ENCODE measurements at regions not wholly inside any gene's neighbourhood (a gene's known extent, or its start where the extent isn't known, plus 50 kb on each side); places are given as distances from the start of the nearest gene placed in this dataset.
"Not testable (repeated sequence)": the region's sequence is repeated elsewhere in the genome, so short reads cannot be mapped to it uniquely, and the experiment has no call there.

DNA sequence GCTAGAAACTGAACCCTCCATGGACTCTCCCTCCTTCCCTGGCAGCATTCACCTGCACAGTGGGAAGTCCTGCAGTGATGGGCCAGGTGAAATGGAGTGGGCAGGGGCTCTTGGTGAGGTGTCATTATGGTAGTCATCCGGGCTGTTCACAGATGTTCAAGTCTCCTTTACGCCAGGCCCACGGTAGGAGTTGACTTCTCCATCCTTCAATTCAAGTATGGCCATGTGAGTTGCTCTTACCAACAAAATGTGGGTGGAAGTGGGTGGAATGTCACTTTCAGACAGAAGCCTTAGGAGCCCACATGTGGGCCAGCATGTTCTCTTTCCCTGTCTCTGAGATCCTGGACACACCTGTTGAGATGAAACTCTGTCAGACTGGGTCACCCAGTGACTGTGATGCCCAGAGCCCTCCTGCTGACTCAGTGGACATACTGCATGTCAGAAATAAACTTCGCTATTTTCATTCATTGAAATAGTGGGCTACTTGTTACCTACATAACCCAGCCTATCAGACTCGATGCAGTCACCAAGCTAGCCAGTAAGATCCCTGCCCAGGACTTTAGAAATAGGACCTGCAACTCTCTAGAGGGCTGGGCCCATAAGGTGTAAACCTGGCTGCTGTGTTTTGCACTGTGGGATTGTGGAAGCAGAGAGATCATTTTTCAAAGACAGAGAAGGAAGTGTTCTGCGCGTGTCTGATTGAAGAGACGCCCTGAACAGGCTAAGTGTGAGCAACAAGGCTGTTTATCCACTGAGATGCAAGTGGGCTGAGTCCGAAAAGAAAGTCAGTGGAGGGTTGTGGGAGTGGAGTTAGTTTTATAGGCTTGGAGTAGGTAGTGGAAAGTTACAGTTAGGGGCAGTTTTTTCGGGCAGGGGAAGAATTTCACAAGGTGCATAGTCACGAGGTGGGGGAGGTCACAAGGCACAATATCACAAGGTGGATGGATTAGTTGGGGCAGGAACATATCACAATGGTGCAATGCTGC lies 174.4 kb downstream of the TRIM43 start:
- H3K27ac ChIP-seq (ENCODE audit: low read depth, low read length, poor library complexity, severe bottlenecking); H2AFZ ChIP-seq (ENCODE audit: low read length); CTCF ChIA-PET (ENCODE audit: unreplicated experiment); H3K4me2 ChIP-seq (ENCODE audit: low read length); H3K4me1 ChIP-seq (ENCODE audit: insufficient read depth, low read length, poor library complexity, severe bottlenecking); H3K9me2 ChIP-seq (ENCODE audit: insufficient read depth, low read length); intact Hi-C loops (cut with micrococcal nuclease; ENCODE audit: unreplicated experiment); H3K36me3 ChIP-seq (ENCODE audit: insufficient read depth, low read length); POLR2A ChIA-PET; H3K4me3 ChIP-seq (ENCODE audit: low read depth, low read length, poor library complexity, severe bottlenecking); H3K9me3 ChIP-seq (ENCODE audit: low read length); H4K20me1 ChIP-seq (ENCODE audit: insufficient read depth, low read length); BruUV-seq (replicated peaks); H3K79me2 ChIP-seq (ENCODE audit: insufficient read depth, low read depth, low read length); DNase-seq (ENCODE audit: low spot score): not testable (repeated sequence)

DNA sequence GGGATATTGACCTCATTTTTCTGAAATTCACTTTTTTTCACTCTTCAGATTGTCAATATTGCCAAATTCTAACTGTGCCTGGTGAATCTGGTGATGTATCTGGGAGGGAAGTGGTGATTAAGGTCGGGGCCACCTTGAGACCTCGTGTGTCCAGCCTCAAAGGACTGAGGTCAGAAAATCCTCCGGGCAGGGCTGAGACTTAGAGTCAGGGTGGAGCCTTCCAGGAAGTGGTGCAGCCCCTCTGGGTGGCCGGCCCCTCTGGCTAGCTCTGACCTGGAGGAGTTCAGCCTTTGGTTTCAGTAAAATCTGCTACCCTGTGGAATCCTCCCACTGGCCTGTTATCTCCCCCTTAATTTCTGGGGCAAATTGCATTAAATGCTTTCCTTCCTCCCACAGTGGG lies 175.7 kb downstream of the TRIM43 start:
- BruUV-seq (replicated peaks); H3K4me1 ChIP-seq (ENCODE audit: insufficient read depth, low read length, poor library complexity, severe bottlenecking); H3K79me2 ChIP-seq (ENCODE audit: insufficient read depth, low read depth, low read length); H3K4me3 ChIP-seq (ENCODE audit: low read depth, low read length, poor library complexity, severe bottlenecking); intact Hi-C loops (cut with micrococcal nuclease; ENCODE audit: unreplicated experiment); CTCF ChIA-PET (ENCODE audit: unreplicated experiment); DNase-seq (ENCODE audit: low spot score); H3K9me3 ChIP-seq (ENCODE audit: low read length); H3K4me2 ChIP-seq (ENCODE audit: low read length); H3K27ac ChIP-seq (ENCODE audit: low read depth, low read length, poor library complexity, severe bottlenecking); H3K9me2 ChIP-seq (ENCODE audit: insufficient read depth, low read length); H4K20me1 ChIP-seq (ENCODE audit: insufficient read depth, low read length); H3K36me3 ChIP-seq (ENCODE audit: insufficient read depth, low read length); POLR2A ChIA-PET; H2AFZ ChIP-seq (ENCODE audit: low read length): not testable (repeated sequence)

DNA sequence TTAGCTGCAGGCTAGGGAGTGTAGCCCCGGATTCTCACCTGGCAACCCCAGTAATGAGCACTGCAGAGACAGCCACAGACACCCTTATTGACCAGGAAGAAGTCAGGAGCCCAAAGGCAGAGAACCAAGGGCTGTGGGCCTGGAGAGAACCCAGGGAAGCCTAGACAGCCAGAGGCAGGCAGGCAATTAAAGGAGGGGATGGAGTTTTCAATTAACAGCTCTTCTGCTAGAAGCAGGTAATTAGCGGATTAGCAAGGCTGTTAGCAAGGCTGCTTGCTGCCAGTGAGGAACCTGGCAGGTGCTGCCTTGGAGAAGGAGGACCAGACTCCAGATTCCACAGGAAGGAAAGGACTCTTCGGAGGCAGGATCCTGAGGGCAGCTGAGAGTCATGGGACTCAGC lies 176.1 kb downstream of the TRIM43 start:
- H3K27ac ChIP-seq (ENCODE audit: low read depth, low read length, poor library complexity, severe bottlenecking); H3K4me2 ChIP-seq (ENCODE audit: low read length); H3K9me2 ChIP-seq (ENCODE audit: insufficient read depth, low read length); H3K36me3 ChIP-seq (ENCODE audit: insufficient read depth, low read length); POLR2A ChIA-PET; H3K4me3 ChIP-seq (ENCODE audit: low read depth, low read length, poor library complexity, severe bottlenecking); H3K79me2 ChIP-seq (ENCODE audit: insufficient read depth, low read depth, low read length); intact Hi-C loops (cut with micrococcal nuclease; ENCODE audit: unreplicated experiment); H3K9me3 ChIP-seq (ENCODE audit: low read length); BruUV-seq (replicated peaks); CTCF ChIA-PET (ENCODE audit: unreplicated experiment); H2AFZ ChIP-seq (ENCODE audit: low read length); DNase-seq (ENCODE audit: low spot score); H4K20me1 ChIP-seq (ENCODE audit: insufficient read depth, low read length); H3K4me1 ChIP-seq (ENCODE audit: insufficient read depth, low read length, poor library complexity, severe bottlenecking): not testable (repeated sequence)

DNA sequence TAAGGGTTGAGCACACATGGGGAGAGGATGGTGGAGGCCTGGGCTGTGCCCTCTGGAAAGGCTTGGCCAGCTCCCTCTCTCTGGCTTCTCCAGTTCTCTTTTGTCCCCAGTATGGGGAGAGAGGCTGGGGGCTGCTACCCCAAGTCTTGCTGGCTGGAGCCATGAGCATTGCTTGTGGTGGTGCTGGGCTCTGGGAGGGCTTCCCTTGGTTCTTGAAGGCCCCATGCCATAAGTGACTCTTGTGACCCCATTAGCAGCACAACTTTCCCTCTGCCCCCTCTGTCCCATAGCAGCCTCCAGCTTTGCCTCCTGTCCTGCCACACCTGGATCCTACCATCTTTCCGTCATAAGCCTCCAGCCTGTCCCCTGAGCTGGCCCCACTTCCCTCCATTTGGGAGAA lies 177.5 kb downstream of the TRIM43 start:
- H3K4me2 ChIP-seq (ENCODE audit: low read length); H3K4me1 ChIP-seq (ENCODE audit: insufficient read depth, low read length, poor library complexity, severe bottlenecking); H3K79me2 ChIP-seq (ENCODE audit: insufficient read depth, low read depth, low read length); POLR2A ChIA-PET; H3K9me2 ChIP-seq (ENCODE audit: insufficient read depth, low read length); intact Hi-C loops (cut with micrococcal nuclease; ENCODE audit: unreplicated experiment); H3K4me3 ChIP-seq (ENCODE audit: low read depth, low read length, poor library complexity, severe bottlenecking); BruUV-seq (replicated peaks); H4K20me1 ChIP-seq (ENCODE audit: insufficient read depth, low read length); H3K27ac ChIP-seq (ENCODE audit: low read depth, low read length, poor library complexity, severe bottlenecking); H3K9me3 ChIP-seq (ENCODE audit: low read length); DNase-seq (ENCODE audit: low spot score); H2AFZ ChIP-seq (ENCODE audit: low read length); CTCF ChIA-PET (ENCODE audit: unreplicated experiment); H3K36me3 ChIP-seq (ENCODE audit: insufficient read depth, low read length): not testable (repeated sequence)

DNA sequence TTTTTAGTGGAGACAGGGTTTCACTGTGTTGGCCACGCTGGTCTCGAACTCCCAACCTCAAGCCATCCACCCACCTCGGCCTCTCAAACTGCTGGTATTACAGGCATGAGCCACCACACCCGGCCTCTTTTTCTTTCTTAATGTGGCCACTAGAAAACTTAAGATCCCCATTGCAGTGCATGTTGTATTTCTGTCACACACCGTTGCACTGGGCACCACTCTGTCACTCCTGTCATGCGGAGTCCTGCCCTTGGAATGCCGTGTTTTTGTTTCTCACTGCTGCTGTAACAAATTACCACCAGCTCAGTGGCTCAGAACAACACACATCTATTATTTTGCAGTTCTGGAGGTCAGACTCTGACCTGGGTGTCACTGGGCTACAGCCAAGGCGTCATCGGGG lies 178.9 kb downstream of the TRIM43 start:
- H3K27ac ChIP-seq (ENCODE audit: low read depth, low read length, poor library complexity, severe bottlenecking); H3K9me2 ChIP-seq (ENCODE audit: insufficient read depth, low read length); H3K4me3 ChIP-seq (ENCODE audit: low read depth, low read length, poor library complexity, severe bottlenecking); H2AFZ ChIP-seq (ENCODE audit: low read length); BruUV-seq (replicated peaks); CTCF ChIA-PET (ENCODE audit: unreplicated experiment); intact Hi-C loops (cut with micrococcal nuclease; ENCODE audit: unreplicated experiment); H3K36me3 ChIP-seq (ENCODE audit: insufficient read depth, low read length); H3K9me3 ChIP-seq (ENCODE audit: low read length); POLR2A ChIA-PET; DNase-seq (ENCODE audit: low spot score); H3K4me2 ChIP-seq (ENCODE audit: low read length); H4K20me1 ChIP-seq (ENCODE audit: insufficient read depth, low read length); H3K4me1 ChIP-seq (ENCODE audit: insufficient read depth, low read length, poor library complexity, severe bottlenecking); H3K79me2 ChIP-seq (ENCODE audit: insufficient read depth, low read depth, low read length): not testable (repeated sequence)

DNA sequence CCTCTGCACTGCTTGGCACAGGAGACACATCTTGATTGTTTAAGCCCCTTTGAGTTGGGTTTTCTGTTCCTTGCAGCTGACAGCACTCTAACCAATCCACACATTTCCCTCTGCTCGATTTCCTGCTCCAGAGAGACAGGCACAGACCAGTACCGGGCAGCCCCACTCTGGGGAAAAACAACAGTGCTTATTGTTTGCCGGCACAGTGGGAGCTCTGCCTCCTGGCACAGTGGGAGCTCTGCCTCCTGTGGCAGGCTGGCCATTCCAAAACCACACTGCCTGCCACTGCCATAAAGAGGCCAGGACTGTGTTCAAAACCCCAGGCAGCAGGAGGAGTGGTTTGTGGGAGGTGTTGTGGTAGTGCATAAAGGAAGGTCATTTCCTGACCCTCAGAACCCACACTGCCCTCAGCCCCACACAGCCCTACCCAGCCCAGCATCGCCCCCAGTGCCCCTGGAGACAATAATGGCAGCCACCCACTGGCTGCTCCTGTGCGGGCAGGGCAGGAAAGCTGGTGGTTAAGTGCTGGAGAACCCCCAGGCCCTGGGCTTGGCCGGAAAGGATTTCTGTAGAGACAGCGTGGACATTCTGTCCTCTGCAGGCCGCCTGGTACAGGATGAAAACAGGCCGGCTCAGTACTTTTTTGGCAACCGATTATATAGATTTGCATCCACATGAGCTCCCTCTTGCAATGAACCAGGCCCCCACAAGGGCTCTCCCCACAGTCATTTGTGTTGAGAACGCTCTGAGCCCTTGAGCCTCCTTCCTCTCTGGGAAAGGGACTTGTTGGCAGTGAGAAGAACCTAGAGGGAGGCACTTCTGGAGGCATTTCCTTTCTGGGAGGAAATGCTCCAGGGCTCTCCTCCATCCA lies 182.8 kb downstream of the TRIM43 start:
- H3K9me3 ChIP-seq (ENCODE audit: low read length); H3K27ac ChIP-seq (ENCODE audit: low read depth, low read length, poor library complexity, severe bottlenecking); DNase-seq (ENCODE audit: low spot score); CTCF ChIA-PET (ENCODE audit: unreplicated experiment); POLR2A ChIA-PET; H3K4me3 ChIP-seq (ENCODE audit: low read depth, low read length, poor library complexity, severe bottlenecking); H4K20me1 ChIP-seq (ENCODE audit: insufficient read depth, low read length); H3K36me3 ChIP-seq (ENCODE audit: insufficient read depth, low read length); BruUV-seq (replicated peaks); H3K4me1 ChIP-seq (ENCODE audit: insufficient read depth, low read length, poor library complexity, severe bottlenecking); H3K4me2 ChIP-seq (ENCODE audit: low read length); H2AFZ ChIP-seq (ENCODE audit: low read length); H3K9me2 ChIP-seq (ENCODE audit: insufficient read depth, low read length); intact Hi-C loops (cut with micrococcal nuclease; ENCODE audit: unreplicated experiment); H3K79me2 ChIP-seq (ENCODE audit: insufficient read depth, low read depth, low read length): not testable (repeated sequence)

All from OCI-LY7 (cell line).